Fibroblast of gingiva (primary cell): ENCODE measurements at regions not wholly inside any gene's neighbourhood (a gene's known extent, or its start where the extent isn't known, plus 50 kb on each side); places are given as distances from the start of the nearest gene placed in this dataset.
"Not testable (repeated sequence)": the region's sequence is repeated elsewhere in the genome, so short reads cannot be mapped to it uniquely, and the experiment has no call there.

Source experiments
- DNase-seq: peaks from one replicate; pipeline ENCODE4 v3.0.0-alpha.2; 2011; ENCODE audit warnings: low read depth

- no peak for DNase-seq
Observed at GRCh38 chr14:84436528-84436927, 1093.4 kb upstream of the FLRT2 start.

GRCh38 chr14:84442521-84442920 is 1087.4 kb upstream of the FLRT2 start:
- DNase-seq, result no peak

- DNase-seq, result no peak
Observed at GRCh38 chr14:84445486-84445885, 1084.5 kb upstream of the FLRT2 start.

- no peak for DNase-seq
Observed at GRCh38 chr14:84446250-84446649, 1083.7 kb upstream of the FLRT2 start.

- peak; percentile 3 for DNase-seq
Observed at GRCh38 chr14:84453307-84453950, 1076.5 kb upstream of the FLRT2 start.

GRCh38 chr14:84454114-84454513 is 1075.8 kb upstream of the FLRT2 start:
- no peak for DNase-seq

GRCh38 chr14:84456946-84457345 is 1073.0 kb upstream of the FLRT2 start:
- no peak for DNase-seq

GRCh38 chr14:84458881-84459280 is 1071.1 kb upstream of the FLRT2 start:
- no peak for DNase-seq

GRCh38 chr14:84465880-84466279 is 1064.1 kb upstream of the FLRT2 start:
- DNase-seq, result no peak

- DNase-seq, result no peak
Observed at GRCh38 chr14:84468153-84468552, 1061.8 kb upstream of the FLRT2 start.

GRCh38 chr14:84477996-84478395 is 1051.9 kb upstream of the FLRT2 start:
- no peak for DNase-seq

- DNase-seq, result no peak
Observed at GRCh38 chr14:84482256-84483071, 1047.5 kb upstream of the FLRT2 start.

- DNase-seq, result no peak
Observed at GRCh38 chr14:84483072-84483420, 1046.9 kb upstream of the FLRT2 start.

- not testable (repeated sequence) for DNase-seq
Observed at GRCh38 chr14:84484243-84484642, 1045.7 kb upstream of the FLRT2 start.

- no peak for DNase-seq
Observed at GRCh38 chr14:84485036-84485435, 1044.9 kb upstream of the FLRT2 start.

GRCh38 chr14:84490081-84490480 is 1039.9 kb upstream of the FLRT2 start:
- DNase-seq, result no peak

- DNase-seq, result no peak
Observed at GRCh38 chr14:84492685-84493084, 1037.3 kb upstream of the FLRT2 start.

GRCh38 chr14:84493779-84494178 is 1036.2 kb upstream of the FLRT2 start:
- no peak for DNase-seq

- DNase-seq, result no peak
Observed at GRCh38 chr14:84496677-84497076, 1033.3 kb upstream of the FLRT2 start.

GRCh38 chr14:84512823-84513222 is 1017.1 kb upstream of the FLRT2 start:
- DNase-seq, result not testable (repeated sequence)

GRCh38 chr14:84519836-84520235 is 1010.1 kb upstream of the FLRT2 start:
- no peak for DNase-seq

- no peak for DNase-seq
Observed at GRCh38 chr14:84520711-84521338, 1009.1 kb upstream of the FLRT2 start.

- DNase-seq, result no peak
Observed at GRCh38 chr14:84523746-84524145, 1006.2 kb upstream of the FLRT2 start.
